Keratinocyte (primary cell): ENCODE measurements at regions not wholly inside any gene's neighbourhood (a gene's known extent, or its start where the extent isn't known, plus 50 kb on each side); places are given as distances from the start of the nearest gene placed in this dataset.

Source experiments
- DNase-seq: peaks from one replicate; pipeline ENCODE4 v3.0.0-alpha.2; 2011; ENCODE audit warnings: low read depth, missing footprints, low spot score
- FAIRE-seq: peaks from 2 replicates; lab custom pipeline; 2011; peaks lifted over from hg19 to GRCh38; lab: Jason Lieb, UNC
- H2AFZ ChIP-seq: 2 replicates; pipeline ENCODE4 v1.6.0; 2012; ENCODE audit warnings: low read length, control low read depth, inconsistent platforms; ENCODE audit not compliant: control insufficient read depth
- H3K27ac ChIP-seq: 2 replicates; pipeline ENCODE4 v1.5.1; 2011; ENCODE audit warnings: low read length; ENCODE audit not compliant: control insufficient read depth, insufficient read depth
- H3K27me3 ChIP-seq: 3 replicates; pipeline ENCODE4 v1.6.0; 2011; ENCODE audit warnings: low read length; ENCODE audit not compliant: control insufficient read depth, insufficient read depth; ENCODE audit errors: extremely low read depth
- H3K36me3 ChIP-seq, 2 experiments: 2 replicates in 1 of 2; 3 replicates in 1 of 2; pipeline ENCODE4 v1.5.1; 2011; ENCODE audit warnings: low read length in 2 of 2, mild to moderate bottlenecking in 1 of 2; ENCODE audit not compliant: control insufficient read depth in 2 of 2, insufficient read depth in 2 of 2; ENCODE audit errors: extremely low read depth in 1 of 2
- H3K4me1 ChIP-seq: 3 replicates; pipeline ENCODE4 v1.5.1; 2011; ENCODE audit warnings: low read length; ENCODE audit not compliant: control insufficient read depth, insufficient read depth; ENCODE audit errors: extremely low read depth
- H3K4me2 ChIP-seq: 3 replicates; pipeline ENCODE4 v1.6.0; 2011; ENCODE audit warnings: low read depth, low read length; ENCODE audit not compliant: control insufficient read depth, insufficient read depth; ENCODE audit errors: extremely low read depth
- H3K4me3 ChIP-seq, 3 experiments: fragments of 200-600 bp in 1 of 3; sonication (generic) in 1 of 3; 2 replicates in 2 of 3; 3 replicates in 1 of 3; pipeline ENCODE4 v1.5.1; 2011 to 2016; ENCODE audit warnings: low read length in 3 of 3, mild to moderate bottlenecking in 3 of 3, control low read depth in 2 of 3, inconsistent platforms in 1 of 3, low read depth in 1 of 3, mixed read lengths in 1 of 3, mixed run types in 1 of 3, moderate library complexity in 1 of 3; ENCODE audit not compliant: control insufficient read depth in 2 of 3, insufficient read depth in 2 of 3; ENCODE audit errors: extremely low read depth in 1 of 3
- H3K79me2 ChIP-seq: 2 replicates; pipeline ENCODE4 v1.6.0; 2012; ENCODE audit warnings: low read length; ENCODE audit not compliant: control insufficient read depth, insufficient read depth
- H3K9ac ChIP-seq: 3 replicates; pipeline ENCODE4 v1.6.0; 2011; ENCODE audit warnings: low read length; ENCODE audit not compliant: control insufficient read depth, insufficient read depth; ENCODE audit errors: extremely low read depth
- H3K9me1 ChIP-seq: 3 replicates; pipeline ENCODE4 v1.6.0; 2011; ENCODE audit warnings: low read length; ENCODE audit not compliant: control insufficient read depth, insufficient read depth; ENCODE audit errors: extremely low read depth
- H3K9me3 ChIP-seq: 2 replicates; pipeline ENCODE4 v1.5.1; 2012; ENCODE audit warnings: low read depth, low read length; ENCODE audit not compliant: control insufficient read depth
- H4K20me1 ChIP-seq: 3 replicates; pipeline ENCODE4 v1.6.0; 2011; ENCODE audit warnings: low read length; ENCODE audit not compliant: control insufficient read depth, insufficient read depth; ENCODE audit errors: extremely low read depth
- CTCF ChIP-seq, 3 experiments: IDR thresholded peaks in 1 of 3; conservative IDR thresholded peaks in 1 of 3; optimal IDR thresholded peaks in 1 of 3; 2 replicates in 2 of 3; 3 replicates in 1 of 3; pipeline versions ENCODE3 to v1.5.1; 2011; ENCODE audit warnings: low read length in 3 of 3, mild to moderate bottlenecking in 3 of 3, moderate library complexity in 2 of 3, control low read depth in 1 of 3, inconsistent platforms in 1 of 3; ENCODE audit not compliant: insufficient read depth in 2 of 3; ENCODE audit errors: extremely low read depth in 1 of 3
- EZH2 ChIP-seq: IDR thresholded peaks from one replicate; pipeline ENCODE4 v1.6.1; 2012; ENCODE audit warnings: inconsistent platforms, mild to moderate bottlenecking, low read length, moderate library complexity
- dilution Hi-C: fragments of 300-500 bp; cut with MboI; formaldehyde crosslinking; loops from one replicate; pipeline ENCODE4 v1.7.0; 2020; ENCODE audit warnings: low sequenced_read_pairs; ENCODE audit not compliant: extremely low pct_ligation_motif_present

DNA sequence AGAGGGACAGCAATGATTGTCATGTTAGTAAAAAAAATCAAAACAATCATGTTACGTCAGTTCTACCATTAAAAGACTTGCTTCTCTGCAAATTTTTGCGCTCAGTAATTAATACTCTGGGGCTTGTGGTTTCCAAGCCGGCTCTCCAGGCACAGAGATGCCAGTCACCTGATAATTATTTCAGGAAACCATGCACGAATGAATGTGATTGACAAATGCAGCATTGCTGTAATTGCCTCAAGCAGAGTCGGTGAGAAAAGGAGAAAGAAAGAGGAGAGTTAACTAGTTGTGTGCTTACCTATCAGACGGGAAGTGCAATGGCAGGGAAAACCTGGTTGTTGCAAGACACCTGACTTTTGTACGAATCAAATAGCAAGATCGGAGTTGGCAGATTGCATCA, 609.8 kb upstream of the MKI67 start:
- Histone ChIP-seq H3K4me1 (no peaks in the 10 kb centered on the region), H3K27ac (no peak overlapping the region), H2AFZ (no peak overlapping the region), H3K9ac (no peak overlapping the region), H3K9me1 (no peaks in the 10 kb centered on the region), H3K4me3 (no peak overlapping the region), H3K27me3 (no peaks in the 10 kb centered on the region), H3K79me2 (no peaks in the 10 kb centered on the region), H3K4me2 (no peak overlapping the region), H3K36me3 (no peaks in the 10 kb centered on the region), H4K20me1 (no peaks in the 10 kb centered on the region), H3K9me3 (peaks cover 2% of the 10 kb centered on the region)
- TF ChIP-seq EZH2 (no peak), CTCF (optimal IDR thresholded peaks at IDR 0.05 in 1 of 3, IDR thresholded peaks at IDR 0.05 in 1 of 3, conservative IDR thresholded peaks at IDR 0.05 in 1 of 3; ENCODE audit: extremely low read depth in 1 of 3, insufficient read depth in 2 of 3, low read length in 3 of 3) (no peak)
- no peak for FAIRE-seq
- dilution Hi-C loops = no loop called here
- no peak for DNase-seq

DNA sequence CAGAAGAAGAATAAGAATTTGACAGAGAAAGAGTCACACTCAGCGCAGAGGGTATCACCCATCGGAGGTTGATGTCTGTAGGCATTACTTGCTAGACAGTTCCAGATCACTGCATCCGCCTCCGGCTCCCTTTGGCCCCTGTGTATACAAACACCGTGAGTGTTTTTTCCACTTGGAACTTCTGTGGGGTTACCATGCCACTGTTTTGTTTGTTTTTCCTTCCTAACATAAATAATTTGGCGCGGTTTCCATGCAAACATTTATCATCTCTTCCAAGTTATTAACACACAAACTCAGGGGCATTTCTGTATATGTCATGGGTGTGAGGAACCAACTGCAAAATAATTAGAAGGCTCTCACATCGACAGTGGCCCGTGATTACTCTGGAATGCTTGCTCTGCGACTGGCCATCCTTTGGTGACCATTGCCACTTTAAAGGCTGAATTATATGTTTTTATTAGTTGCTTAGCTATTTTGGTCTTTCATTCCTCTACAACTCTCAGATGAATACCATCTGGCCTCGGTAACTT, 612.2 kb upstream of the MKI67 start:
- Histone ChIP-seq H3K4me2 (no peak overlapping the region), H3K36me3 (no peaks in the 10 kb centered on the region), H3K9ac (no peak overlapping the region), H3K4me3 (no peak overlapping the region), H3K27ac (no peak overlapping the region), H3K27me3 (no peaks in the 10 kb centered on the region), H4K20me1 (no peaks in the 10 kb centered on the region), H3K79me2 (no peaks in the 10 kb centered on the region), H3K9me3 (peaks cover 2% of the 10 kb centered on the region), H3K9me1 (no peaks in the 10 kb centered on the region), H2AFZ (no peak overlapping the region), H3K4me1 (no peaks in the 10 kb centered on the region)
- dilution Hi-C loops = no loop called here
- TF ChIP-seq EZH2 (no peak), CTCF (optimal IDR thresholded peaks at IDR 0.05 in 1 of 3, IDR thresholded peaks at IDR 0.05 in 1 of 3, conservative IDR thresholded peaks at IDR 0.05 in 1 of 3; ENCODE audit: extremely low read depth in 1 of 3, insufficient read depth in 2 of 3, low read length in 3 of 3) (no peak)
- DNase-seq (no peak), FAIRE-seq (no peak)
